GM19395 (cell line): ENCODE measurements at regions not wholly inside any gene's neighbourhood (a gene's known extent, or its start where the extent isn't known, plus 50 kb on each side); places are given as distances from the start of the nearest gene placed in this dataset.

Experiments
- ATAC-seq: cut with Tn5 transposase; IDR thresholded peaks from one replicate; pipeline ENCODE4 v1.9.1; 2021; ENCODE audit warnings: mild to moderate bottlenecking, moderate library complexity; ENCODE audit not compliant: unreplicated experiment

GRCh38 chr12:46500673-46501072, 128.1 kb upstream of the SLC38A2 start:
- no peak for ATAC-seq

DNA sequence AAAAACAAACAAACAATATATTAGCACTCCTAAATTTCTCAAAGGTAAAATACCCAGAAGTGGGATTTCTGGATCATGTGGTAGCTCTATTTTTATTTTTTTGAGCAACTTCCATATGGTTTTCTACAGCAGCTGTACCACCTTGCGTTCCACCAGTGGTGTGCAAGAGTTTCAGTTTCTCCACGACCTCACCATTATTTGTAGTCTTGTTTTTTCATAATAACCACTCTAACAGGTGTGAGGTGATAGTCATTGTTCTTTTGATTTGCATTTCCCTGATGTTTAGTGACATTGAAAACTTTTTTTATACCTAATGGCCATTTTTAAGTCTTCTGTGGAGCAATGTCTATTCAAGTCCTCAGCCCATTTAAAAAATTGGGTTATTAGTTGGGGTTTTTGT, 127.3 kb upstream of the SLC38A2 start:
- ATAC-seq, result peak; percentile 98

DNA sequence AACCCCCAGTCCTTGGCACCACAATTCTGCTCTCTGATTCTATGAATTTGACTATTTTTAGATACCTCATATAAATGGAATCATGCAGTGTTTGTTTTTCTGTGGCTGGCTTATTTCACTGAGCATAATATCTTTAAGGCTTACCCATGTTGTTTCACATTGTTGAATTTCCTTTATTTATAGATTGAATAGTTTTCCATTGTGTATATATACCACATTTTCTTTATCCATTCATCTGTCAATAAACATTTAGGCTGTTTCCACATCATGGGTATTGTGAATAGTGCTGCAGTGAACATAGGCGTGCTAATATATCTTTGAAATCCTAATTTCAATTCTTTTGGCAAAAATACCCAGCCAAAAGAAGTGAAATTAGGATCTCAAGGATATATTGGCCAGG, 126.7 kb upstream of the SLC38A2 start:
- ATAC-seq, result no peak

- ATAC-seq, result no peak
Measured at GRCh38 chr12:46497739-46498138, 125.2 kb upstream of the SLC38A2 start.

DNA sequence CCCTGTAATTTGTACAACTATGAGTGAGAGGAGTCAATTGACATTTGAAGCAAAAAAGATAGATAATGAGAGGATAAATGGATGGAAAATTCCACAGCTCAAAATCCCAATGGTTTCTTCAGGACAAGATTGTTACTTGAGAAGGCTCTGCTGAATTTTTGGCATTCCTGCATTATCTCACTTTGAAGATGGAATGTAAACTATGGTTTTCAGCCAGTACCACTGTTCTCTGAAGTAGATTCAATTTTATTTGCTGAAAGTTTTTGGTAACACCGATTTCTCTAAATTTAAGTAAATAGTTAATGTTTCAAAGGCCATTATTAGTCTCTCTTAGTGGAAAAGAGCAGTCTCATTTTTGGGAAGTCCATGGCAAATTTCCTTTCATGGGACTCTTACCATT, 121.9 kb upstream of the SLC38A2 start:
- no peak for ATAC-seq

GRCh38 chr12:46493834-46494181, 121.2 kb upstream of the SLC38A2 start:
- no peak for ATAC-seq

DNA sequence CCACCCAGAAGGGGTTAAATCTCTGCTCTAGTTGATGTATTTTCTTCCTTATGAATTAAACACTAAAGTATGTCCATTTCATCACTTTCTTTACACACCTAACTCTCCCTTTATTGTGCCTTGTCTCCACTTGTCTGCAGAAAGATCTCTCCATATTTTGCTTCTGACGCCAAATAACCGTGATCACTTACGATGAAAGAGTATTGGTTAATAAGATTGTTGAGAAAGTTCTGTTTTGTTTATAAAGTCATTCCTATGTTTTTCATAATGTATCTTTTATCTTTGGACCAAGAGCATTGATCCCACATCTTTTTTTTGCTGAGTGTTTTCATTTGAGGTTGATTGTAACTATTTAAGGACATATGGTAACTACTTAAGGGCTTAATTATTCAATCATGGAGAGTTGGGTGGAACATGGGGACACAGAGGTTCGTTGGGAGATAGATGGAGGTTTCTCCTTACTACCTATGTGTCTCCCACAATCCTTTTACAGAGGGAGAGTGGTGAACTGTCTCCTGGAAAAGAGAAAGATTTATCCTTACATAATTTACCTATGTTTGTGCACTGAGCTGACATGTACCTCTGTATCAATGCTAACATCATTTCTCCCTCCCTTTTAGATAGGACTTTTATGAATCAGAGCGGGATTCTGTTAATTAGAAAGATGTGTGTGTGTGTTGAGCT, 120.7 kb upstream of the SLC38A2 start:
- no peak for ATAC-seq

- ATAC-seq, result no peak
Measured at GRCh38 chr12:46492471-46493085, 120.0 kb upstream of the SLC38A2 start.

DNA sequence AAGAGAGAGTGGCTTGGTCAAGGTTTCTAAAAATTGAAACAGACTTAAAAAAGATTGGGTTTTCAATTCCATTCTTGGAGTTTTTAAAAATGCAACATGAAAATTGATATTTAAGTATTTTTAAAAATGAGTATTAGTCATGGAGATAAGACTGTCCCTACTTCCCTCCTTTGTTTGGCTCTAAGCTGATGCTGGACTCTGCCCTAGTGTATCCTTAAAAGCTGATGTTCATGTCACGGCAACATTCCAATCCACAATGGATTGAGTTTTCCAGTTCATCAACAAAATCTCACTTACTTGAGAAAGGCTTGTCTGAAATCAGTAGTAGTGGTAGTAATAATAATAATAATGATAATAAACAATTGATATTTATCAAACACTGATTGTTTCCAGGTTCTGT, 119.0 kb upstream of the SLC38A2 start:
- no peak for ATAC-seq

DNA sequence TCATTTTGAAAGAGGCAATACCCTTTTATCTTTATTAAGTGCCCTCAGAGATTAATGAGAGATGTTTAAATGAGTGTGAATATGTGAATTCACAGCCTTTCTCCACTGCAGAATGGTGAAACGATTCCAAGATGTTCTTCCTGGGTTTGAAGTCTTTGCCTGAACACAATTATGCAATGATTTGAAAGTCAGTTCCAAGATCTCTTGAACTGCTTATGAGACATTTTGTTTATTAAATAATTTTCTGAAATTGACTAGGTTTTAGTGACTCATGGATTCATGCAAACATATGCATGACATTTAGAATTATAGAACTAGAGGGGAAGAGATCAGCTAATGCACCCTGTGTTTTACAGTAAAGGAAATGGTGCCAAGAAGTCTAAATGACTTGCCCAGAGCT, 118.1 kb upstream of the SLC38A2 start:
- ATAC-seq, result no peak

- no peak for ATAC-seq
Measured at GRCh38 chr12:46489951-46490388, 117.4 kb upstream of the SLC38A2 start.

DNA sequence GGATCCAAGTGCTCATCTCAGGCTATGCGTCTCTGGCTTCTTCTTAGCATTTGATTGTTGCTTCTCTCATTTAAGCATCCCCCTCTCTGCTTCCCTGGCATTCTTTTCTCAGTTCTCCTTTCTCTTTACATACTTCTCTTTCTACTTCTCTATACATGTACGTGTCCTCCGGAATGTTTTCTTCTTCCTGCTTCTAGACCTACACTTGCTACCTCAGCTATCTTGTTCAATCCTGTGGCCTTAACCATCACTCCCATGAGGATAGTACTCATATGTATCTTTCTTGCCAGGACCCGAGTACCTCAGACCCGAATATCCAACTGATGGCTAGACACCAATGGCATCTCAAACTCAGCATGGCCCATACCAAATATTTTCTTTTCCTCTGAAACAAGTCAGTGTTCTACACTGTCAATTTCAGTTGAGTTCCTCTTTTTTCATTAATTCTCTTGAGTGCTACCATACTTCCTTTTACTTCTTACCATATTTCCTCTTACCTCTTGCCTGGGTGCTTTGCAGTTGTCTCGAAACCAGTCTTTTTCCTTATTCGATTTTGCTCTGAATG, 115.1 kb upstream of the SLC38A2 start:
- ATAC-seq, result peak; percentile 59

DNA sequence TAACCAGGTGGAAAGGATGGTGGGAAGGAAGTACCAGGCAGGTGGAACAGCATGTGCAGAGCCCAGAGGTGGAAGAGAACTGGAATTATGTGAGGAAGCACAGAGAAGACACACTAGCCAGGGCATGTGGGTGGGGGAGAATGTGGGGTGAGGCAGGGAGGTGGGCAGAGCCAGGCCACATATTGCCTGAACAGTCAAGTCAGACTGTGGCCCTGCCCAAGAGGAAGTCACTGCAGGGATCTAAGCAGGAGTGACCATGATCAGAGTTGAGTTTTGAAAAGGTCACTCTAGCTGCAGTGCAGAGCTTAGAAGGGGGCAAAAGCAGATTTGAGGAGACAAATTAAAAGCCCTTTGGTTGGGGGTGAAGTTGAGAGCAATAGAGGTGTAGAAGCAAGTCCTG, 114.0 kb upstream of the SLC38A2 start:
- no peak for ATAC-seq

DNA sequence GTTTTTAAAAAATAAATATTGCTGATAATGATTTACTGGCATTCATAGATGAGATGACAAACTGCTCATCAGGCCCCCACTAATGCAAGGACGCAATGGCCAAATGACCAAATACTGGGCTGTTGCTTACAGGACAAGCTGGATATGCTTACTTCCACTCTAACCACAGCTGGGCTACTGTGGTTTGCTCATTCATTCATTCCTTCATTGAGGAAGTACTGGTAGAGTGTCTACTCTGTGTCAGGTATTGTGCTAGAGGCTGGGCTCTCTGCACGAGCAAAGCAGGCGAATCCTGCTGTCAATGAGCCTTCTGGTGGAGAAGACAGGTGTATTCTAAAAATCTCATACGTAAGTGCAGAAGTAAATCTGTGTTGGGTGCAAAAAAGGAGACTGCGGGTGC, 113.3 kb upstream of the SLC38A2 start:
- ATAC-seq, result no peak

DNA sequence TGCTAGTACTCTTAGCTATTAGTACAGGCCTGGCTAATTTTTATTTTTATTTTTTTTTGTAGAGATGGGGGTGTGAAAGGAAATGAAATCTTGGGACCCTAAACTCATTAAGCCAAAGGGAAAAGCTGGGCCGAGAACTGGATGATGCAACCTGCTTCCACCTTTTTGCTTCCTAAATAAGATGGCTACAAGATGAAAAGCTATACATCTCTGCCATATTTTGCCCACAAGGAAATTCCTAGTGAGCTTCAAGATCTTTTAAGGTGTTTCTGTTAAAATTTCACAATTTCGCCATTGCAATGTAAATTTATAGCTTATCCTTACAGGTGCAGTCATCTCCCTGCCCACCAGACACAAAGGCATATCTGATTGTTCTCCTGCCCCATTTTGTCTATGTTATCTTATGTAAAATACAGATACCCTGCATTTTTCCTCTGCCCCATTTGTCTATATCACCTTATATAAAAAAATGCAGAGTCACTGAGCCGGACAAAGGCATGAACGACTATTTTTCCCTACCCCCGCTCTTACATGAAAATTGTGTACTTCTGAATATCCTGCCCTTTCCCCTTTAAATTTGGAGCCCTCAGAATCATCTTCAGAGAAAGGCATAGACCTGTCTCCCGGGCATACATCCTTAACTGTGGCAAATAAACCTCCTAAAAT, 112.0 kb upstream of the SLC38A2 start:
- ATAC-seq, result no peak

GRCh38 chr12:46483572-46484395, 111.2 kb upstream of the SLC38A2 start:
- no peak for ATAC-seq

DNA sequence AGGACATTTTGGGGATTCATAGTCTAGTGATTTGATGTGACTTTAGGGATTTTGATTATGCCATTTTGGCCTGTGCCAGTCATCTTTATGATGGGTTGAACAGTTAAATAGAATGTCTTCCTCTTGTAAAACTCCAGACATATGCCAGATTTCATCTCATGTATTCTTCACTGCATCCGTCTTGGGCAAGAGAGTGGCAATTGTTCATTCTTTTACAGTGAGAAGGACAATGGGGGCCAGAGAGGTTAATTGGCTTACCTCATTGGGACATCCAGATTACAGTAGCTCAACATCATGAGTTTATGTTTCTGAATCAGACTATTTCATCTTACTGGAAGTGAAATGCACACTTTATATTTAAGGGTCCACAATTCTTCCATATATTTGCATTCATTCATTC, 108.2 kb upstream of the SLC38A2 start:
- no peak for ATAC-seq

DNA sequence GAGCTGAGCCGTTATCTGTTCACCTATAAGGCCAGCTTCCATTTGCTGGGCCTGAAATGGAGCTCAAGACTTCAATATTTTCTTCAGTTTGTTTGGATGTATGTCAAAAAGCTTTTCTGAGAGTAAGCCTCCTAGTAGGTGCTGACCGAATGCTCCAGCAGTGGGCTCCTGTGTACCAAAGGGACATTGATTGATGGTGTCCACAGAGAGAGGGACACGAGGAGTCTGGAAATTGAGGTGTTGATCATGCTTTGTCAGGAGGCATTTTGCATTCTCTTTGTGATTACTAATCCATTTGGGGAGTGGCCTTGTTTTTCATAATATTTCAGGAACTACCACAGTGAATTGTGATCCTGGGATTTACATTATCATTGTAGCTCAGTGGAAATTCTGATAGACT, 107.7 kb upstream of the SLC38A2 start:
- no peak for ATAC-seq

DNA sequence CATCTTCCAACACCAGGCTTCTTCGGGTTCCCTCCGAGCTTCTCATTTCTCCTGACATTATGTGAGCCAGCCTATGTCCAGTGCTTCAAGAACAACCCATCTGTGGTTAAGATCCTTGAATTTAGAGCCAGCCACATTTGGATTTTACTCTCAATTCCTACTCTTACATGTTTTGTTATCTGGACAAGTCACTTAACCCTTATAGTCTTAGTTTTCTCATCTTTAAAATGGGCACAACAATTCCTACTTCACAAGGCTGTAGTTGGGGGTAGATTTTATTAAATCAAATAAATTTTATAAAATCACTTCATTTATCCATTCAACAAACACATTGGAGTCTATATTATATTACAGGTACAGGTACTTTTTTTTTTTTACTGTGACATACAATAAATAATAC, 105.5 kb upstream of the SLC38A2 start:
- no peak for ATAC-seq

GRCh38 chr12:46477541-46477940, 105.0 kb upstream of the SLC38A2 start:
- no peak for ATAC-seq

GRCh38 chr12:46475972-46476645, 103.5 kb upstream of the SLC38A2 start:
- ATAC-seq, result no peak
